H1 (cell line): ENCODE measurements at regions not wholly inside any gene's neighbourhood (a gene's known extent, or its start where the extent isn't known, plus 50 kb on each side); places are given as distances from the start of the nearest gene placed in this dataset.

Experiments
- CTCF ChIA-PET: fragments of 300-600 bp; sonication (Branson Sonifier 250); formaldehyde crosslinking; loops from one replicate; lab custom pipeline; 2021; ENCODE audit not compliant: partially characterized antibody; lab: Charles Lee
- POLR2A ChIA-PET: fragments of 300-600 bp; sonication (Branson Sonifier 250); formaldehyde crosslinking; loops from one replicate; lab custom pipeline; 2021; ENCODE audit warnings: inconsistent platforms; ENCODE audit not compliant: partially characterized antibody; lab: Charles Lee
- DNase-seq, 2 experiments: peaks; one replicate each; pipeline versions ENCODE4 v3.0.0 to v3.0.0-alpha.2; 2010 to 2022; ENCODE audit warnings: low spot score in 2 of 2, low read depth in 1 of 2, mixed read lengths in 1 of 2
- FAIRE-seq: peaks from 2 replicates; lab custom pipeline; 2011; peaks lifted over from hg19 to GRCh38; lab: Jason Lieb, UNC
- H2AFZ ChIP-seq: 2 replicates; pipeline ENCODE4 v1.8.1; 2012; ENCODE audit warnings: low read length, inconsistent platforms
- H2AK5ac ChIP-seq: 2 replicates; pipeline ENCODE4 v1.6.1; 2013; ENCODE audit warnings: low read depth, low read length
- H2BK120ac ChIP-seq: replicated peaks from 2 replicates; pipeline ENCODE3; 2013; ENCODE audit warnings: low read depth, low read length, inconsistent platforms
- H2BK12ac ChIP-seq: 2 replicates; pipeline ENCODE4 v1.6.1; 2013; ENCODE audit warnings: low read depth, low read length
- H2BK15ac ChIP-seq: 2 replicates; pipeline ENCODE4 v1.6.1; 2013; ENCODE audit warnings: low read length
- H2BK20ac ChIP-seq: 2 replicates; pipeline ENCODE4 v1.6.1; 2013; ENCODE audit warnings: low read length
- H2BK5ac ChIP-seq: 2 replicates; pipeline ENCODE4 v1.6.1; 2013; ENCODE audit warnings: low read depth, low read length
- H3K14ac ChIP-seq: 2 replicates; pipeline ENCODE4 v1.6.1; 2013; ENCODE audit warnings: inconsistent platforms; ENCODE audit not compliant: insufficient read length
- H3K18ac ChIP-seq: 2 replicates; pipeline ENCODE4 v1.6.1; 2013; ENCODE audit warnings: low read length; ENCODE audit errors: extremely low read depth
- H3K23ac ChIP-seq: 2 replicates; pipeline ENCODE4 v1.6.1; 2013; ENCODE audit warnings: inconsistent platforms; ENCODE audit not compliant: insufficient read length
- H3K23me2 ChIP-seq: 2 replicates; pipeline ENCODE4 v1.6.1; 2013; ENCODE audit warnings: low read depth, low read length
- H3K27ac ChIP-seq: 2 replicates; pipeline ENCODE4 v1.6.1; 2011; ENCODE audit warnings: low read depth, low read length, inconsistent platforms
- H3K27me3 ChIP-seq, 4 experiments: replicated peaks in 1 of 4; 1 replicate in 1 of 4; 2 replicates in 3 of 4; pipeline versions ENCODE4 v1.6.1 to v1.8.1; 2011 to 2013; ENCODE audit warnings: low read length in 3 of 4, mild to moderate bottlenecking in 3 of 4, inconsistent platforms in 2 of 4, mixed read lengths in 2 of 4, moderate library complexity in 1 of 4; ENCODE audit not compliant: control insufficient read depth in 3 of 4, insufficient read depth in 3 of 4; ENCODE audit errors: extremely low read depth in 1 of 4
- H3K36me3 ChIP-seq, 4 experiments: 2 replicates each; pipeline versions ENCODE4 v1.6.1 to v1.8.1; 2011 to 2013; ENCODE audit warnings: mild to moderate bottlenecking in 4 of 4, low read length in 3 of 4, moderate library complexity in 2 of 4, control low read depth in 1 of 4, inconsistent platforms in 1 of 4; ENCODE audit not compliant: insufficient read depth in 4 of 4, control insufficient read depth in 2 of 4
- H3K4ac ChIP-seq: replicated peaks from 2 replicates; pipeline ENCODE3; 2013; ENCODE audit warnings: low read length, low read depth, mixed read lengths, inconsistent platforms; ENCODE audit not compliant: insufficient read length
- H3K4me1 ChIP-seq, 4 experiments: replicated peaks in 1 of 4; 1 replicate in 1 of 4; 2 replicates in 3 of 4; pipeline versions ENCODE4 v1.6.1 to v1.8.1; 2011 to 2013; ENCODE audit warnings: low read length in 3 of 4, inconsistent platforms in 2 of 4, mixed read lengths in 1 of 4; ENCODE audit not compliant: insufficient read depth in 4 of 4, control insufficient read depth in 3 of 4
- H3K4me2 ChIP-seq, 2 experiments: 2 replicates each; pipeline versions ENCODE4 v1.6.1 to v1.8.1; 2011 to 2013; ENCODE audit warnings: low read depth in 2 of 2, low read length in 2 of 2, control low read depth in 1 of 2, inconsistent platforms in 1 of 2, mild to moderate bottlenecking in 1 of 2; ENCODE audit not compliant: insufficient read depth in 1 of 2
- H3K4me3 ChIP-seq, 4 experiments: fragments of 200-600, 300-600 bp in 1 of 4; sonication (generic), shearing (Covaris generic), sonication (Bioruptor Twin) in 1 of 4; 2 replicates each; pipeline versions ENCODE4 v1.5.1 to v1.8.1; 2011 to 2016; ENCODE audit warnings: low read length in 4 of 4, low read depth in 3 of 4, control low read depth in 2 of 4, inconsistent platforms in 2 of 4, mild to moderate bottlenecking in 2 of 4, mixed read lengths in 1 of 4, moderate library complexity in 1 of 4; ENCODE audit not compliant: insufficient read depth in 2 of 4; ENCODE audit errors: extremely low read depth in 1 of 4
- H3K56ac ChIP-seq: replicated peaks from 2 replicates; pipeline ENCODE3; 2013; ENCODE audit warnings: low read depth, mild to moderate bottlenecking, mixed read lengths, low read length, inconsistent platforms; ENCODE audit not compliant: insufficient read length
- H3K79me1 ChIP-seq: 2 replicates; pipeline ENCODE4 v1.6.1; 2013; ENCODE audit warnings: low read depth, low read length, control low read depth
- H3K79me2 ChIP-seq, 2 experiments: 2 replicates each; pipeline versions ENCODE4 v1.6.1 to v1.8.1; 2012 to 2013; ENCODE audit warnings: low read length in 2 of 2, mild to moderate bottlenecking in 2 of 2, inconsistent platforms in 1 of 2; ENCODE audit not compliant: insufficient read depth in 2 of 2, control insufficient read depth in 1 of 2
- H3K9ac ChIP-seq, 4 experiments: replicated peaks in 1 of 4; 1 replicate in 1 of 4; 2 replicates in 3 of 4; pipeline versions ENCODE4 v1.6.1 to v1.8.1; 2011 to 2013; ENCODE audit warnings: low read depth in 3 of 4, low read length in 3 of 4, control low read depth in 2 of 4, mild to moderate bottlenecking in 2 of 4, moderate library complexity in 2 of 4, inconsistent platforms in 1 of 4; ENCODE audit errors: extremely low read depth in 1 of 4
- H3K9me3 ChIP-seq, 2 experiments: 2 replicates each; pipeline versions ENCODE4 v1.6.1 to v1.8.1; 2012 to 2013; ENCODE audit warnings: mild to moderate bottlenecking in 2 of 2, moderate library complexity in 2 of 2, control low read depth in 1 of 2, inconsistent platforms in 1 of 2, low read depth in 1 of 2, low read length in 1 of 2, mixed read lengths in 1 of 2; ENCODE audit not compliant: insufficient read depth in 2 of 2
- H4K20me1 ChIP-seq, 2 experiments: replicated peaks in 1 of 2; 2 replicates each; pipeline versions ENCODE3 to v1.8.1; 2011 to 2013; ENCODE audit warnings: inconsistent platforms in 2 of 2, low read length in 2 of 2, mild to moderate bottlenecking in 1 of 2; ENCODE audit not compliant: insufficient read depth in 2 of 2, control insufficient read depth in 1 of 2
- H4K5ac ChIP-seq: 2 replicates; pipeline ENCODE4 v1.6.1; 2013; ENCODE audit warnings: low read length, low read depth, mixed read lengths, inconsistent platforms; ENCODE audit not compliant: insufficient read length
- H4K8ac ChIP-seq: 2 replicates; pipeline ENCODE4 v1.8.0; 2013; ENCODE audit warnings: mild to moderate bottlenecking, moderate library complexity, low read length, inconsistent platforms; ENCODE audit not compliant: insufficient read depth; ENCODE audit errors: extremely low read depth
- H4K91ac ChIP-seq: replicated peaks from 2 replicates; pipeline ENCODE3; 2013; ENCODE audit warnings: low read length, mixed read lengths, inconsistent platforms; ENCODE audit not compliant: insufficient read length
- CBX5 ChIP-seq: fragments of 300-800, 300-1000 bp; sonication (generic); IDR thresholded peaks from 2 replicates; pipeline ENCODE4 v1.7.1; 2016; ENCODE audit warnings: antibody characterized with exemption, low read length, low read depth
- CBX8 ChIP-seq: fragments of 300-800, 300-1000 bp; sonication (generic); IDR thresholded peaks from 2 replicates; pipeline ENCODE4 v1.7.1; 2016; ENCODE audit warnings: low read depth, low read length, borderline replicate concordance
- CHD1 ChIP-seq: IDR thresholded peaks from 2 replicates; pipeline ENCODE4 v1.6.1; 2012; ENCODE audit warnings: low read depth, low read length, improper control_type of control experiment
- CREB1 ChIP-seq: IDR thresholded peaks from 2 replicates; pipeline ENCODE4 v1.6.1; 2012; ENCODE audit warnings: inconsistent platforms
- E2F6 ChIP-seq: IDR thresholded peaks from 2 replicates; pipeline ENCODE4 v1.6.1; 2012; ENCODE audit warnings: inconsistent platforms
- JUND ChIP-seq: IDR thresholded peaks from 2 replicates; pipeline ENCODE4 v1.6.1; 2011; ENCODE audit warnings: mild to moderate bottlenecking, improper control_type of control experiment, low read length
- KDM1A ChIP-seq: fragments of 200-600, 300-600 bp; sonication (generic); IDR thresholded peaks from 2 replicates; pipeline ENCODE4 v1.7.1; 2016; ENCODE audit warnings: mild to moderate bottlenecking, low read length, borderline replicate concordance
- NANOG ChIP-seq: IDR thresholded peaks from 2 replicates; pipeline ENCODE4 v1.6.1; 2011; ENCODE audit warnings: low read length, low read depth, mild to moderate bottlenecking, inconsistent platforms; ENCODE audit not compliant: insufficient read depth, poor library complexity, severe bottlenecking
- POLR2AphosphoS5 ChIP-seq: IDR thresholded peaks from 2 replicates; pipeline ENCODE4 v1.6.1; 2011; ENCODE audit warnings: low read depth, low read length
- RBBP5 ChIP-seq: IDR thresholded peaks from 2 replicates; pipeline ENCODE4 v1.7.1; 2012; ENCODE audit warnings: low read depth, mild to moderate bottlenecking, inconsistent platforms, low read length, moderate library complexity, borderline replicate concordance
- RFX5 ChIP-seq: IDR thresholded peaks from 2 replicates; pipeline ENCODE4 v1.6.1; 2011; ENCODE audit warnings: low read depth, low read length, improper control_type of control experiment, borderline replicate concordance
- SP1 ChIP-seq: IDR thresholded peaks from 2 replicates; pipeline ENCODE4 v1.6.1; 2011; ENCODE audit warnings: low read depth, low read length
- SP2 ChIP-seq: IDR thresholded peaks from 2 replicates; pipeline ENCODE4 v1.6.1; 2012; ENCODE audit warnings: mild to moderate bottlenecking, low read length, inconsistent platforms
- TAF1 ChIP-seq: IDR thresholded peaks from 2 replicates; pipeline ENCODE4 v1.6.1; 2011; ENCODE audit warnings: mild to moderate bottlenecking, low read depth, low read length
- TAF7 ChIP-seq: optimal IDR thresholded peaks from 2 replicates; pipeline ENCODE3; 2011; ENCODE audit warnings: low read depth, mild to moderate bottlenecking, inconsistent platforms, low read length, moderate library complexity, borderline replicate concordance
- TBP ChIP-seq: IDR thresholded peaks from 2 replicates; pipeline ENCODE4 v1.6.1; 2011; ENCODE audit warnings: low read depth, low read length, improper control_type of control experiment
- WGBS, 2 experiments: shearing (Covaris generic) in 1 of 2; methylation state at CpG; one replicate each; pipeline versions ENCODE4 v1.1.6 to v1.1.7; 2013 to 2015; ENCODE audit warnings: low lambda C conversion rate in 2 of 2, mixed read lengths in 2 of 2, inconsistent platforms in 1 of 2, low coverage in 1 of 2, missing lambda C conversion rate in 1 of 2; ENCODE audit not compliant: insufficient replicate concordance in 2 of 2, insufficient coverage in 1 of 2, insufficient read length in 1 of 2; ENCODE audit errors: extremely low coverage in 1 of 2, missing lambda C conversion rate in 1 of 2; 5-methylcytosine and 5-hydroxymethylcytosine counted together

GRCh38 chr5:32880796-32881195 is 169.7 kb downstream of the NPR3 start:
- H4K20me1 ChIP-seq: no peaks in the 10 kb centered on the region
- H4K91ac ChIP-seq: no peak overlapping the region
- H2BK12ac ChIP-seq: no peak overlapping the region
- H3K4me3 ChIP-seq: no peak overlapping the region
- H2BK20ac ChIP-seq: no peak overlapping the region
- DNase-seq (no peak), FAIRE-seq (no peak)
- H3K79me1 ChIP-seq: no peaks in the 10 kb centered on the region
- H3K4me1 ChIP-seq: no peaks in the 10 kb centered on the region
- no peaks in the 10 kb centered on the region for H3K79me2 ChIP-seq
- H4K8ac ChIP-seq: no peak overlapping the region
- H3K9ac ChIP-seq: no peak overlapping the region
- ChIA-PET CTCF (interaction anchor here (1.0 kb wide), 1 partner anchor 9 kb away, joined by 3 read pairs; no protein-coding TSS in a partner anchor), POLR2A (no interaction called here)
- H3K23me2 ChIP-seq: no peaks in the 10 kb centered on the region
- H2AK5ac ChIP-seq: no peak overlapping the region
- H3K23ac ChIP-seq: no peak overlapping the region
- H3K9me3 ChIP-seq: peaks cover 0 to 7% of the 10 kb centered on the region in 2 experiments; a peak in 1 of 4 replicates
- H3K36me3 ChIP-seq: no peaks in the 10 kb centered on the region
- H3K27me3 ChIP-seq: no peaks in the 10 kb centered on the region
- H3K27ac ChIP-seq: no peak overlapping the region
- no peak overlapping the region for H3K14ac ChIP-seq
- H2BK5ac ChIP-seq: no peak overlapping the region
- H2BK120ac ChIP-seq: no peak overlapping the region
- H3K18ac ChIP-seq: no peak overlapping the region
- H3K4me2 ChIP-seq: no peak overlapping the region
- H2BK15ac ChIP-seq: no peak overlapping the region
- no peak overlapping the region for H3K56ac ChIP-seq
- no peak overlapping the region for H4K5ac ChIP-seq
- H2AFZ ChIP-seq: no peak overlapping the region
- 54% methylated on average over 3 of the region's 3 CpGs; no CpG with 5 or more reads in 1 of the 2 experiments for WGBS, 2 experiments
- H3K4ac ChIP-seq: no peak overlapping the region
- TF ChIP-seq E2F6: no peak
- TF ChIP-seq SP1: no peak
- TF ChIP-seq TBP: no peak
- TF ChIP-seq RFX5: no peak
- TF ChIP-seq CREB1: no peak
- no peak for TF ChIP-seq CHD1
- TF ChIP-seq SP2: no peak
- no peak for TF ChIP-seq NANOG
- TF ChIP-seq RBBP5: no peak
- TF ChIP-seq TAF7: no peak
- TF ChIP-seq TAF1: no peak
- no peak for TF ChIP-seq JUND
- no peak for TF ChIP-seq CBX8
- TF ChIP-seq POLR2AphosphoS5: no peak
- TF ChIP-seq KDM1A: no peak
- TF ChIP-seq CBX5: no peak
